ENCODE measurements at regions not wholly inside any gene's neighbourhood (a gene's known extent, or its start where the extent isn't known, plus 50 kb on each side); places are given as distances from the start of the nearest gene placed in this dataset.
A peak's percentile ranks its signal among the peaks of the same experiment; 100 is the strongest.

DNA sequence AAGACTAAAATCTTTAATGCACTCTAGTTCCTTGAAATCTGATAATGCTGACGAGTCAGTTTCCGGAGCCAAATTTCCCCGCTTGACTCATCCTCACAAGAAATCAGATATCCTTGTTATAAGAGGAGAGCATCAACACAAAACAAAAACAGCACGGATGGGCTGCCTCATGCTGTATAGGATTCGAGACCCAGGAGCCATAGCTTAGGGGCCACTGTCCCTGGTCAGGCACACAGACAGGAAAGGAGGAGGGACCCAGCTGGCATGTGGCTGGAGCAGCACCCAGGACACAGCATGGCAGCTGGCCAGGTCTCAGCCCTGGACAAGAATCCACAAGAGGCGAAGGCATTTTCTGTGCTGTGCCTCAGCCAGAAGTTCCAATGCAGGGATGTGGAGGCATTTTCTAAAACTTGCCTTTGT is 110.2 kb upstream of the SPATA13 start:
- DNase-seq, result peak; percentile 36
- H3K36me3 ChIP-seq, result no peaks in the 10 kb centered on the region
- no peak overlapping the region for H3K4me3 ChIP-seq
- intact Hi-C loops (cut with micrococcal nuclease), result loop anchor here (10.0 kb wide), 1 partner anchor 164 kb away; no protein-coding TSS in a partner anchor
- no peaks in the 10 kb centered on the region for H3K27me3 ChIP-seq (ENCODE audit: low read depth)
- TF ChIP-seq CTCF (IDR thresholded peaks at IDR 0.05; ENCODE audit: borderline replicate concordance), result no peak
- peaks cover 12% of the 10 kb centered on the region for H3K9me3 ChIP-seq (replicated peaks)
- H3K4me1 ChIP-seq, result peaks cover 33% of the 10 kb centered on the region
- no peak overlapping the region for H3K27ac ChIP-seq (replicated peaks)

GRCh38 chr13:24050796-24051715 is 109.5 kb upstream of the SPATA13 start:
- TF ChIP-seq CTCF (IDR thresholded peaks at IDR 0.05; ENCODE audit: borderline replicate concordance), result no peak
- Histone ChIP-seq H3K27me3 (ENCODE audit: low read depth) (no peaks in the 10 kb centered on the region), H3K27ac (replicated peaks) (no peak overlapping the region), H3K9me3 (replicated peaks) (peaks cover 12% of the 10 kb centered on the region), H3K36me3 (no peaks in the 10 kb centered on the region), H3K4me3 (no peak overlapping the region), H3K4me1 (peaks cover 33% of the 10 kb centered on the region)
- DNase-seq, result no peak
- intact Hi-C loops (cut with micrococcal nuclease), result loop anchor here (10.0 kb wide), 1 partner anchor 164 kb away; no protein-coding TSS in a partner anchor

DNA sequence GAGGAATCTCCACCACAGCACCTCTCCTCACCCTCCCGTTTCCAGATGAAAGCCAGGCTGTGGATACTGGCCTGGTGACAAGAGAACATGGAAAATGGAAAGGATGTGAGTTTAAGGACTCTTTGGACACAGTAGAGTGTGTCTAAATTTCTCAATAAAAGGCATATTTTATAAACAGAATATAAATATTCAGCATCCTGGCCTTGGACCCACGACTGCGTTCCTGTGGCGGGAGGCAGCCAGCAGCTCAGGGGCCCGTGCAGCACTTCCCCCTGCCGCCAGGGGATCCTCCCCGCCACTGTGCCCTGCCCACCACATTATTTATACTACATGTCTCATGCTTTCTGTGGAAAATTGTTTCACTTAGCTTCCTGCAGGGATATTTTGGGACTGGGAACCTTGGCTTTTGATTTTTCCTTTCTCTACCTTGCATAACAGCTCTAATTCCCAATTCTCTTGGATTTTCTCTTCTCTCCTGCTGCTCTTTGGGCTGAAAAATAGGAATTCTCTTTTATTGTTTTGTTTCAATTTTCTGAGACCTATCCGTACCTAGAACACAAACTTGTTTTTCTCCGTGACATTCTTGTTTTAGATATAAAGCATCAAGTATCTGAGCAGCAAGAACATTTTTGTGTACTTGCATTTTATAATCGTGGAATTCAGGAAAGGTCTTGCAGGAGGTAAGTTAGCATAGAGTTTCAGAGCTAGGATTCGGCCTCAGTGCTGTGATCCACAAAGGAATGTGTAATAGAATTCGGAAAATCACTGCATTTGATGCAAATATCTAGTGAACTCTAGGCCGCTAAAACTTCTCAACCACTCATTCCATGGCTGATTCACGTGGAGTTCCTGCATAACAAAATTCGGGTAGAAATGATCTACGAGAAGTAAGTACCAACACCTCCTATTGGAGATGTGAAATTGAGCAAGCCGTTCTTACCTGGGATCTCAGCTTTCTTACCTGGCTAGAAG is 107.7 kb upstream of the SPATA13 start:
- DNase-seq, result no peak
- Histone ChIP-seq H3K27me3 (ENCODE audit: low read depth) (no peaks in the 10 kb centered on the region), H3K4me3 (peak overlapping the region; percentile 13), H3K4me1 (peaks cover 50% of the 10 kb centered on the region), H3K9me3 (replicated peaks) (no peaks in the 10 kb centered on the region), H3K27ac (replicated peaks) (peak overlapping the region; percentile 67), H3K36me3 (no peaks in the 10 kb centered on the region)
- intact Hi-C loops (cut with micrococcal nuclease), result loop anchor here (10.0 kb wide), 1 partner anchor 162 kb away; no protein-coding TSS in a partner anchor
- TF ChIP-seq CTCF (IDR thresholded peaks at IDR 0.05; ENCODE audit: borderline replicate concordance), result no peak

DNA sequence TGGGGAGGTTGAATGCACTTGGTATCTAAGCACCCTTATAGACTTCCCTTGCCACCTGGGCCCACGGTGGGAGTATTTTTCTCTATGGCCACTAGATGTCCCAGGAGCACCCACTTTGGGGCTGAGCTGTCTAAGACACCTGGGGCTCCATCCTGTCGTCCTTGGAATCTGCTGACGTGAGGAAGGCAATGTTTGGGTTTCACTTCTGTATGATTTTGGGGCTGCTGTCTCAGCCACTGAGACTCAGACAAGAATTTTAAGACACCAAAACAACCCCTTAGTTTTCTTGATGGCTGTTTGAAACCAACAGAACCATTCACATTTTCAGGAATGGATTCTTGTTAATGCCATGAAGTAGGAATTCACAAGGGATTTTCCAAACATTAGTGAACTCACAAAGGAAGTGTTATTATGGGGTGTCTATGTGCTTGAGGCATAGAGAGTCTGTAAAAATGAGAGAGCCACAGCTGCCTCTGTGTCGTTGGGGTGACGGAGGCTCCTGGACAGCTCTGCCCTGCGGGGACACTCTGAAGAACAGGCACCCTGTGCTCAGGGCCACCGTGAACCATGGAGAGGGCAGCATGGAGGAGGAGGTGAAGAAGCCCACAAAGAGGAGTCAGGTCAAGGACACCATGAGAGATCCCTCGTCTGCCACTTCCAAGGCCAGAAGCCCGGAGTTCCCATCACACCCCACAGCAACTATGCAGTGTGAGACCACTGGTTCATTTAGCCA is 106.8 kb upstream of the SPATA13 start:
- H3K4me3 ChIP-seq, result no peak overlapping the region
- DNase-seq, result no peak
- H3K27me3 ChIP-seq (ENCODE audit: low read depth), result no peaks in the 10 kb centered on the region
- peak; percentile 81 for TF ChIP-seq CTCF (IDR thresholded peaks at IDR 0.05; ENCODE audit: borderline replicate concordance)
- intact Hi-C loops (cut with micrococcal nuclease), result loop anchor here (10.0 kb wide), 1 partner anchor 161 kb away; no protein-coding TSS in a partner anchor
- H3K27ac ChIP-seq (replicated peaks), result peak overlapping the region; percentile 67
- H3K4me1 ChIP-seq, result peaks cover 53% of the 10 kb centered on the region
- H3K9me3 ChIP-seq (replicated peaks), result no peaks in the 10 kb centered on the region
- no peaks in the 10 kb centered on the region for H3K36me3 ChIP-seq

All from left ventricle myocardium inferior (tissue), 1 donor.